Adrenal gland (tissue), 5 donors: ENCODE measurements at regions not wholly inside any gene's neighbourhood (a gene's known extent, or its start where the extent isn't known, plus 50 kb on each side); places are given as distances from the start of the nearest gene placed in this dataset.

Experiments
- CTCF ChIP-seq, 6 experiments: fragments of 450-650 bp in 4 of 6; fragments of 200-600 bp in 2 of 6; sonication (generic) in 1 of 6; IDR thresholded peaks; 1 replicate in 5 of 6; 2 replicates in 1 of 6; pipeline versions ENCODE4 v1.5.1 to v1.8.0; 2016 to 2021; ENCODE audit warnings: antibody characterized with exemption in 6 of 6, mild to moderate bottlenecking in 2 of 6, moderate library complexity in 1 of 6
- POLR2A ChIP-seq, 2 donors: fragments of 450-650 bp; IDR thresholded peaks; one replicate each; pipeline ENCODE4 v1.6.1; 2017; ENCODE audit warnings: antibody characterized with exemption in 2 of 2, mild to moderate bottlenecking in 2 of 2, moderate library complexity in 1 of 2
- donor health status: DM: no; HTN: no; CAD: no.

- TF ChIP-seq CTCF (IDR thresholded peaks at IDR 0.05) (no peak), POLR2A (IDR thresholded peaks at IDR 0.05) (no peak)
Measured at GRCh38 chr5:118326481-118327045, 661.8 kb downstream of the DTWD2 start.
